ENCODE measurements at regions not wholly inside any gene's neighbourhood (a gene's known extent, or its start where the extent isn't known, plus 50 kb on each side); places are given as distances from the start of the nearest gene placed in this dataset.

DNA sequence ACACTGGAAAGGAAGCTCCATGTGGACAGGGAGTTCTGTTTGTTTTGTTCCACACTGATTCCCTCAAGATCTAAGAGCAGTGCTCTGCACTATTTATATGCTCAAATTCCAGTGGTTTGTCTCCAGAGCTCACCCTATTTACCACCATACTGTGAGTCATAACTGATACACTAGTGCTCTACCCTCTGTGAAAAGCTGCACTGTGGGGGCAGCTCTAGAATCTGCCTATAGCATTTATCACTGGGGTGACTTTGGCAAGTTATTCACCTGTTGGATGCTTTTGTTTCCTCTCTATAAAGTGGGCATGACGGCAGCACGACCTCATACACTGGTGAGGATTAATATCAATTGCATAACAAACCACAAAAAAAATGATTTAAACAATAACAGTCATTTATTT lies 307.8 kb downstream of the NR2F1-AS1 start:
- DNase-seq, result no peak

DNA sequence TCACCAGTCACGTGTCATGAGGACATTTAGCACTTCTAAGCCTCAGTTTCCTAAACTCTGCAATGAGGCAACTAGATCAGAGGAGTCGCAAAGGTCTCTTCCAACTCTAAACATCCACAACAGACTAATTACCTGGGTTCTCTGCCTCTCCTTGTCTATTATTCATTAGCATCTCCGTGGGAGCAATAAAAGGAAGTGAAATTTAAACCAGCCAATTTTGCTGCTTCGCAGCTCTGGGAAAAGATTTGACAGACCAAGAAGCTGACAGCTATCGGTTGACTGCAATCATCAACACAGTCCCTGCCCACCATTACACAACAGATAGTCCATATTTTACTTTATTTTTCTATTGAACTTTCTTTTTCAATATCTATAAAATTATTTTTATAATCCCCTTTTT lies 308.9 kb downstream of the NR2F1-AS1 start:
- DNase-seq, result no peak

DNA sequence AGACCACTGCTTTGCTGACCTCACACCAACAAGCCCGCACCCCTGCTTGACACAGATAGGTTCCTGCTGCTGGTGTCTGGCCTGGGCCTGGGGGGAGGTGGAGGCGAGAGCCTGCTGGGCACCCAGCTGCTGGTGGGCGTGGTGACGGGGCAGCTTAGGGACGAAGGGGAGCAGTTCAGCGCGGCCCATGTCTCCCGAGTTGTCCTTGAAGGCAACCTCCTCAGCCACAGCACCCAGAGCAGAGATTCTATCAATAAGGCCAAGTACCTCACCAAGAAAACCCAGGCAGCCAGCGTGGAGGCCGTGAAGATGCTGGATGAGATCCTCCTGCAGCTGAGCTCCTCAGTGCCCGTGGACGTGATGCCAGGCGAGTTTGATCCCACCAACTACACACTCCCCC lies 313.3 kb downstream of the NR2F1-AS1 start:
- no peak for DNase-seq

DNA sequence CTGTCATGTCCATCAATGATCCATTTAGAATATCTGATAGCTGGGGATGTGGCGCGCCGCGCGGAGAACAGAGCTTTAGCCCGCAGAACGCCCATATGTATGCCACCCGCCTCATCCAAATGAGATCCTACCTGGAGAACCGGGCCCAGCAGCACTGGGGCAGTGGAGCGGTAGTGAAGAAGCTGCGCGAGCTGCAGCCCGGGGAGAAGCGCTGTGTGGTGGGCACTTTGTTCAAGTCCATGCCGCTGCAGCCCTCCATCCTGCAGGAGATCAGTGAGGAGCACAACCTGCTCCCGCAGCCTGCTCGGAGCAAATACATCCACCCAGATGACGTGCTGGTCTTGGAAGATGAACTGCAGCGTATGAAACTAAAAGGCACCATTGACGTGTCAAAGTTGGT lies 313.7 kb downstream of the NR2F1-AS1 start:
- DNase-seq, result no peak

DNA sequence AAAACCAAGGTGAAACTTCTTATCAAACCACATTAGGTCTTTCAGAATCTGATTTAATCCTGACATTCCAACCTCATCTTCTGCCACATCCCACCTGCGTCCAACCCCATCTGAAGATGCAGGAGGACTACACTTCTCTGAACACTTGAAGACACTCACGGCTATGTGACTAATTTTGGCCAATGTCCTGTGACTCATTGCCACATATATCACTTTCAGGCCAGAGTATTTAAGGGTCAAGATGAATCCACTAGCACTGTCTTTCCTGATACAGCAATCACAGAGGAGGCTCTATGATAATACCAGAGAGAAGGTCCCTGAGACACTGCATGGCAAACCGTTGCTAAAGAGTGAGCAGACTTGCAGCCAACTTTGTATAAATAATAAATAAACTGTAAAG lies 323.4 kb downstream of the NR2F1-AS1 start:
- DNase-seq, result no peak

DNA sequence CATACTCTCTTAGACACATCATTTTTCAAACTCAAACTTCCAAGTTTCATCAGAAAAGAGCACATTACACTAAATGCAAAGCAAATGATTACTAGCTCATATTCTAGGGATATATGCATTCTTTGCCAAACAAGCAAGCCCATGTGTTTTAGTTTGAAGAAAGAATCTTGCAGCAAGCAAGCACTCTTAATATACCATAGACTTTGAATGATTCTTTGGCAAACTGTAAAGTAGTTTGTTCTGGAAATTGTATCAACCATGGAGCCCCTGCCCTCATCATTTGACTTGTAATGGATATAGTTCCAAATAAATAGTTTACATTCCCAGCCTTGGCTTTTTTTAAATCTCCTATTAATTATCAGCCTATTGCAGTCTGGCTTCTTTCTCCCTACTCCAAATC lies 325.2 kb downstream of the NR2F1-AS1 start:
- no peak for DNase-seq

DNA sequence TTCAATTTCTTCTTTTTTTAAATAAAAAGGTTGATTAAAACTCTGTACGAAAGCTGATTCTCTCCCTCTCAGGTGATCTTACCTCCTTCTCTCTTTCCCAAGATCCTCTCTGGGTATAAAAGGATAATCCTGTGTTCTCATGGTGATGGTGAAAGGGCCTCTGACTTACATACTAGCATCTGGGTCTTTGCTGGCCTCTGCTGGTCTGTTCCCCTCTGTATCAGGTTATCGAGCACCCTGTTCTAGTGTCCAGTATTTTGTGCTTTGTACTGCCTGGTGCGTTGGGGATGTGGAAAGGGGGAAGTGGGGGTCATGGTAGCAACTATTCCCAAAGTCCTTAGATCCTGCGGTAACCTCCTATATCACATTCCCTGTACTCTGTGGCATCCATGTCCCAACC lies 328.9 kb downstream of the NR2F1-AS1 start:
- no peak for DNase-seq

DNA sequence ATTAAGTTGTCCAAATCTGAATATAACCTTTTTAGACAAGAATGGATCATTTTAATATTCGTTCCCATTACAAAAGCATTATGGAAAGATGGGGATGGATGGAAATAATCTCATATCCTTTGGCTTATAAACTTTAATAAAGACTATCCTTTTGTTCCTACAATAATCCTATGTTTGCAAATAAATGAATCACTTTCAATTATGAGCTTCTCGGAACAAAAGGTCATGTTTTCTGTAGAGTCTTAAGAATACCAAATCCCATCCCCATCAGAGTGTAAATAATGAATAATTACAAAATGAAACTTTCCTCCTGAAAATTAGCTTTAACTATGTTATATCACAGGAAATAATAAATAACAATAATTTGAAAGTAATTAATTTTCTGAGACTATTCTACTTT lies 329.7 kb downstream of the NR2F1-AS1 start:
- DNase-seq, result no peak

DNA sequence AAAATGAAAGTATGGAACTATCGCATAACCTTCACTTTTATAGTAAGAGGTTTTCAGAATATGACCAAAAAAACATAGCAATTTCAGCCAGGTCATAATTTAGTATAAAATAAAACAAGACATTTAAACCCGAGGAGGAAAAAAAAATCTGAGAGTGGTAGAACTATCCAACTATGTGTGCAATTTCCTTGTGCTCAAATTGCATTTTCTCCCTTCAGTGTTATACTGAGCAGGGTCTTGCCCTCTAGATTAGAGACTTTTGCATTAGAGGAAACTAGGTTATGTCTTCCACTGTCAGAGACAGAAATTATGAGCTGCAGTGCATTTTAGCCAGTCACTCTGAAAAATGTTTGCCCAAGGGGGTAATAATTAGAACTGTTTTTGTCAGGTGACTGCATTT lies 330.6 kb downstream of the NR2F1-AS1 start:
- DNase-seq, result no peak

DNA sequence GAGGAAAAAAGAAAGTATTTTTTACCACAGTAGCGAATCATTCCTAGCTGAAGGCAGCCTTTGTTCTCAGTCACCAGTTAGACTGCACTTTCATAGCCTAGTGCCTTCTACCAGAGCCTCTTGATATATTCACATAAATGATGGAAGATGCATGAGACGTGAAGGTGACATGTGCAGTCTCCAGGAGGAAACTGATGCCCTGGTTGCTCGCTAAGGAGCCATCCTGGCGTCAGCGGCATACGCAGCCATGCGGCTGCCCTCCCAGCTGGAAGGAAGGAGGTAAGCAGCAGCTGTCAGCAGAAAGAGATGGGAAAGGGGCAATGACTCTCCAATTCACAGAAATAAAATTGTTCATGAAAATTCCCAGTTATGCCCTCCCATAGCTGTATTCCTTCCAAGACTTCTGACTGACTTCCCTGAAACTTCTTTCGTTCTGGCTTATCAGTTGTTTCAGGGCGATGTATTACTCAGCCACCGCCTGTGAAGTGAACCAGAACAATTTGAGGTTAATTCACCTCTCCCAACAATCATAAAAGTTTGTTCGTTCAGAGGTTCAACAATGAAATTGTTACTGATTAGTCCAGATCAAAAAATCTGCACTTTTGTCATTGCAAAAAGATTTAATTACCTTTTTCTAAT lies 331.2 kb downstream of the NR2F1-AS1 start:
- DNase-seq, result no peak

DNA sequence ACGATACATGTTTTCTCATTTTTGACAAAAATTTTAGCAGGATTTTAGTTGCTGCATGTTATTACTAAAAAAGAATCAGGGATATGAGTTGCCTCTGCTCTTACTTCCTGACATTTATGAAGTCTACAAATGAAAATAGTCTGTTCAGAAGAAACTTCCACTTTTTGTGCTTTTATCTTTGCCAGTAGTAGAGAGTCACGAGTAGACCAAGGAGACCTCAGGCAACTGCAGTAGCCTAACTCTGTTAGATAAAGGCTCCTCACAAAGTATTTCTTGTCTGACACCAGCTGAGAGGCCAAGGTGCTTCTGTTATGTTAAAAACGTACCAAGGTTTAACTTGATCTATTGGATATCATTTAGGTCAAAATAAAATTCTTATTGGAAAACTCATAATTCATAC lies 333.9 kb downstream of the NR2F1-AS1 start:
- DNase-seq, result no peak

DNA sequence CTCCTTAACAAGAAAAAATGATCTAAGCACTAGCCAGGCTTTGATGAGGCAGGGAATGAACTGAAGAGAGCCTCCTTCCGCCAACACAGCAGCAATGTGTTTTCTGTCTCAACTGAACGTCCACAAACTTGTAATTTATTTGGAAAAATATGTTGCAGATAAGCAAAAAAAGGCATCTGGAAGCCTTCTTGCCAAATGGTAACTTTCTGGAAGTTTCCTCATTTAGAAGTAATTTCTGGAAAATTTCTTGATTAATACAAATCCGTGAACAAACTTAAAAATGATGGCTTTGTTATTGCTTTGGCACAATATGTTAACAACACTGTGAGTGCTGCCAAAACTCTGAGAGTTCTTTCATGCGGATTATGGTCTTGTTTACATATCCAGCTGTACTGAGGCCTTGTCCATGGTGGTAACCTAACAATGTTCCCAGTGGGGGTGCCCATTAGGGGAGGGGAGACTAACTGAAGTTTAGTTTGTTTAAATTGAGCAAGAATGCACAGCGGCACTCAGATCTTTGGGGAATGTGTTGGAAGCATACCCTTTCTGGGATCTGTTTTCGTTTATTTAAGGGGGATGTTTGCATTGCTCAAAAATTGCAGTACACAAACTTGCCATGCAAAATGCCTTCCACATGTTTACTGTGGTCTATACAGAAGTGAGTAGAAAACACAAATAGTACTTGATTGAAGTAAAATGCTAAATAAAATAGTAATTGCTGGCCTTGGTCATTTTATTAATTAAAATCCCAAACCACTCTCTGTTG lies 334.7 kb downstream of the NR2F1-AS1 start:
- DNase-seq, result no peak

DNA sequence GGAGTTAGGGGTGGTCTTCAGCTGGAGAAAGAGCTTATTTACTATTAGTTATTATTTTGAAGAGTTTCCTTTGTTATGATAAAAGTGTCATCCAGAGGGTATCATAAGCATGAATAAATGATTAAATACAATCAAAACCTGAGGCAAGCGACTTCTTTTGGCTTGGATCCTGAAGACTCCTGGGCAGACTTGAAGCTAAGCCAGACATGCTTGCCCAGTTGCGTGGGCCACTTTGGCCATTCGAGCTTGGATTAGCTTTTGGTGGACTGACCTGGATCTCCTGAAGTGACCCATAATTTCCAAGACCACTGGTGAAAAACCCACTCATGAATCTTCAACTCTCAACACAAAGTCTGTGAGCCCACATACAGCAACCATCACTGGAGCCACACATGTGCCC lies 335.8 kb downstream of the NR2F1-AS1 start:
- DNase-seq, result no peak

DNA sequence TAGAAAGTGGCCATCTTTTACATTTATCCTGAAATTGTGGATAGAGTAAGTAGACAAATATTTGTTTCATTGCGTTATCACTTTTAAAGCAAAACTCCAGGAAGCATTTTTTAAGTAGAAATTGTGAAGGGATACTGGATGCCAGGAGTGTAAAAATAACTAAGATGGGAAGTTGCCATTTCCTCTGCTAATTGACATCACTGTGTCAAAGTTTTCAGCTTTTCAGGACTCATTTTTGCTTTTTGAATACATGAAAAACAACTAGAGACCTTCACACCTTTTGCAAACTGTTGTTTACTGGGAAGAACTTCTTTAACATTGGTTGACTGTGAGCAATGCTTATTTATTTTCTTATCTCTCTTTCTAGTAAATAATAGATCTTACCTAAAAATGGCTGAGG lies 337.5 kb downstream of the NR2F1-AS1 start:
- DNase-seq, result no peak

DNA sequence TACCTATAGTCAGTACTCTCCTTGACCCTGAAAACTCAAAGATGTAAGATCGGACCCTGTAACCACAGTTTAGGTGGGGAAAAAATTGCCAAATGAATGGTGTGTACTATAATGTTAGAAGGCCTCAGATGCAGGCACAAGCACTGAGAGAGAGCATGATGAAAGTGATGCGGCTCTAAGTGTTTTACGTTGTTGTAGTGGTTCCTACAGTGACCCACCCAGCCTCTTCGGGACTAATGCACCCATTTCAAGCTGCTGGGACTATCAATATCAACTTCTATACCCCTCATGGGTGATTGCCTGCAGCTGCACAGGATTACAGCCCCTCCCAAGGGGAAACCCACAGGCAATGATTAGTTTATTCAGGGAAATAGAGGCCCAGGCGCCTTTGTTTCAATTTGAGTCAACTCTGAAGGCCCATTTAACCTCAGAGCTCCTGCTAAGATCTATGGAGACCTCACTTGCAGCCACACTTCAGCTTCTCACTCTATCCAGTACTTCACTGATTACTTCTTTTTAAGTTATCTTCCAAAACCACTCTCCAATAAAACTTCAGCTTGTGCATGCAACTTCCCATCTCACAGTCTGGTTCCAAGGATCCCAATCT lies 340.7 kb downstream of the NR2F1-AS1 start:
- no peak for DNase-seq

DNA sequence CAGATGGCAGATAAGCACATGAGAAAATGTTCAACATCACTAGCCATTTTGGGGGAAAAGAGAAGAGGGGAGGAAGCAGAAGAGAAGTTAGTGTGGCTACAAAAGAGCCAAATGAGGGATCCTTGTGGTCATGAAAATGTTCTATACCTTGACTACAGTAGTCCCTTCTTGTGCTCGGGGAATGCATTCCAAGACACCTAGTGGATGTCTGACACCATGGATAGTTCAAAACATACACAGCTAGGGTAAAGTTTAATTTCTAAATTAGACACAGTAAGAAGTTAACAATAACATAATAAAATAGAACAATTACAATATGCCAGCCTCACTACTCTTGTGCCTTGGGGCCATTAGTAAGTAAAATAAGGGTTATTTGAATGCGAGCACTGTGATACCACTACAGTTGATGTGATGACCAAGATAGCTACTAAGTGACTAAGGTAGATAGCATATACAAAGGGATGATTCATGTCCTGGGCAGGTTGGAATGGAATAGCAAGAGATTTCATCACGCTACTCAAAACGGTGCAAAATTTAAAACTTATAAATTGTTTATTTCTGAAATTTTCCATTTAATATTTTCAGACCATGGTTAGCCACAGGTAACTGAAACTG lies 344.1 kb downstream of the NR2F1-AS1 start:
- DNase-seq, result no peak

DNA sequence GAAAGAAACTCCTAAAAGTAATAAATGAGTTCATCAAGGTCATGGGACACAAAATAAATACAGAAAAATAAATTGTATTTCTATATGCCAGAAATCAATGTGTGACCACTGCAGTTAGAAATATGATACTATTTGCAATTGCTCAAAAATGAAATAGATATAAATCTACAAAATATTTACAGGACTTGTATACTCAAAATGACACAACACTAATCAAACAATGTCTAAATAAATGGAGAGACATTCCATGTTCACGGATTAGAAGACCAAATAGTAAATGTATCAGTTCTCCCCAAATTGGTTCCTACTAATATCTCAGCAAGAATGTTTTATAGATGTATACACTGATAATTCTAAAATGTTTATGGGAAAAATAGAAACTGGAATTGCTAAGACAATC lies 345.3 kb downstream of the NR2F1-AS1 start:
- no peak for DNase-seq

DNA sequence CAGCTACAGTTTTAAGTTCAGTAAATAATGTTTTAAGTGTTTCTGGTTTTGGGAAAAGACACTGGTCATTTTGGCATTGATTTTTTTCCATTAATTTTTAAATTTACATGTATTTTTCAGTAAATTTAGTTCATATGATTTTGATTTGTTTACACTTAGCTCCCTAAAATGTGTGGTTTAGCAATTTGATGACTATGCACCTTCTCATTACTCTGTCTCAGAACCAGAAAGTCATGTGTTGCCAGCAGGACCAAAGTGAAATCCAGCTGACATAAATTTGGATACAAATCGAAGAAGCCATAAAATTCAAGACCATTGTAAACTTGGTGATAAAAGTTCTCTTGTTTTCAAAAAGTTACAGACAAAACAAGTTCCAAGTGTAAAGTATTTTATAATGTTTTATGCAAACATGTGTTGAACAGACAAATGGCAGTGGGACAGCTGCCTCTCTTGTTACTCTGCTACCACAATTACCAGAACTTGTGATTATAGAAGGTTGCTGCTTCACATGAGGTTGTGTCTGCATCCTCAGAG lies 354.8 kb downstream of the NR2F1-AS1 start:
- DNase-seq, result no peak

DNA sequence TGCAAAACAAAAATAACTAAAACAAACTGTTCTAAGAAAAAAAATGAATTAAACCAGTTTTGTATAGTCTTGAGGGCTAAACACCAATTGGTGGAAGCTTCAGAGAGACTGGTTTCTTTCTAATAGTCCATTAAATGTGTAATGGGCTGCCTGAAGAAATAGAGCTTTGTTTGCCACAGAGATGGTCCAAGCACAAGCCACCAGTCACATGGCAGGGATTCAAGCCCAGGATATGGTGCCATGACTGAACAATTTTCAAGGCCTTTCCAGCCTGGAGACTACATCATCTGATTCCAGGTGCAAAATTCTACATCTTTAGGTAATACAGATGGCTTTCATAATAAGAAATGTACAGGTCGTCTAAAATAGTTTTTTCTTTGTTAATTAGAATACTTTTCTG lies 355.3 kb downstream of the NR2F1-AS1 start:
- DNase-seq, result no peak

DNA sequence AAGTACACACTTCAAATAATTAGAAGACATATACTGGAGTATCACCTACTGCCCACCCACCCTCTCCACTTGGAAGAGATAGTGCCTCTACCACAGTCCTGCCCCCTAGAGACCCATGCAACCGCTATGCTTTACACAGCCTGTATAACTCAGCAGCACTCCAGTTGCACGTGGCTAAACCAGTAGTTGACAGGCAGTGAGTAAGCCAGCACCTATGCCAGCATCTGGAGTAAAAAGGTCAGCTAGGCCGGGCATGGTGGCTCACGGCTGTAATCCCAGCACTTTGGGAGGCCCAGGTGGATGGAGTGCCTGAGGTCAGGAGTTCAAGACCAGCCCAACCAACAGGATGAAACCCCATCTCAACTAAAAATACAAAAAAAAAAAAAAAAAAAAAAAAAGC lies 356.4 kb downstream of the NR2F1-AS1 start:
- DNase-seq, result no peak

DNA sequence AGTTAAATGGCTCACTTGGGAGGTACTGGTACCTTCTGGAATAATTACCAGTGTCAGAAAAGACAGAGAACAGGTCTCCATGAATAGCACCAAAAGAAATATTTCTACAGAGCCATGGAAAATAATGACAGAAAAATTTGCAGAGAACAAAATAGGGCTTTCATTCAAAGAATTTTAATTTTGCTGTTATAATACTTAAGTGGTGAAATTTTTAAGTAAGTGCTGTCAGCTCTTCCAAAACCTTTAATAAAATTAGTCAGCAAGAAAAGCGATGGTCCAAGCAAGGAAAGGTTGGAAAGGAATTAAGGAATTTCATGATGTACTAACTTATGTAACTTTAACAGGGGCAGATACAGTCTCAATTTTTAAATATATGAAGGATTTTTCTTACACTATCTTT lies 359.2 kb downstream of the NR2F1-AS1 start:
- no peak for DNase-seq

DNA sequence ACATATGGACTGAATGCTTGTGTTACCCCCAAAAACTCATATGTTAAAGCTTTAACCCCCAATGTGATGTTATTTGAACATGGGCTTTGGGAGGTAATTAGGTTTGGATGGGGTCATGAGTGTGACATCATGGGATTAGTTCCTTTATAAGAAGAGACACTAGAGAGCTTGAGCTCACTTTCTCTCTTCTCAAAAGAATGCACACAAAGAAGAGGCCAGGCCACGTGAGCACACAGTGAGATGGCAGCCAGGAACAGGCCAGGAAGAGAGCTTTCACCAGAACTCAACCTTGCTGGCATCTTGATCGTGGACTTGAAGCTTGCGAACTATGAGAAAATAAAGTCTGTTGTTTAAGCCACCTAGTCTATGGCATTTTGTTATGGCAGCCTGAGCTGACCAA lies 360.6 kb downstream of the NR2F1-AS1 start:
- DNase-seq, result no peak

DNA sequence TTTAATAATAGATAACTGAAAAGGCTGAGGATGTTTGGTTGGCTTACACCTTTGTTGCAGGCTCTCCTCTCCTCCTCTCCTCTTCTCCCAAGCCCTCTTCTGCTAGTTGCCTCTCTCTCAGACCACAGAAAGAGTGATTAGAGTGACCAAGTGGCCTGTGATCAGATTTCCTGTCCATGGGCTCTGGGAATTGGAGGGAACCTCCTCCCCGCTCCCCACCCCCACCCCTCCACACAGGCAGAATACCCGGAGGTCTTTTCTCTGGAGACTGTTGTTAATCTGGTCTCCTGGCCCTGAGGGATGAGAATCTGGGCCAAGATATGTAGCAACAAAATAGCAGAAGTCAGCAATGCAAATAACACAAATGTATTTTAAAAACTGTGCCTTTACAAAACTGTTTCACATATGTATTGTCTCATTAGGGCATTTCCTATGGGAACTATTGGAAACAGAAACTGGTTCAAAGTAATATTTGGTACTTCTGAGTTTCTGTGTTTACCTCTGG lies 361.3 kb downstream of the NR2F1-AS1 start:
- no peak for DNase-seq
